Fibroblast of mammary gland (primary cell): ENCODE measurements at regions not wholly inside any gene's neighbourhood (a gene's known extent, or its start where the extent isn't known, plus 50 kb on each side); places are given as distances from the start of the nearest gene placed in this dataset.
A peak's percentile ranks its signal among the peaks of the same experiment; 100 is the strongest.

ENCODE experiments used
- DNase-seq: peaks from one replicate; pipeline ENCODE4 v3.0.0-alpha.2; 2010; ENCODE audit warnings: low read depth
- H3K4me3 ChIP-seq: 2 replicates; pipeline ENCODE4 v1.5.1; 2011; ENCODE audit warnings: low read depth, mild to moderate bottlenecking, low read length, moderate library complexity; ENCODE audit not compliant: control insufficient read depth
- TF ChIP-seq, protein P1 (sequence below): conservative IDR thresholded peaks from 2 replicates; pipeline ENCODE4 v1.5.1; 2011; ENCODE audit warnings: low read depth, low read length, inconsistent platforms; ENCODE audit not compliant: control insufficient read depth, insufficient read depth

DNA sequence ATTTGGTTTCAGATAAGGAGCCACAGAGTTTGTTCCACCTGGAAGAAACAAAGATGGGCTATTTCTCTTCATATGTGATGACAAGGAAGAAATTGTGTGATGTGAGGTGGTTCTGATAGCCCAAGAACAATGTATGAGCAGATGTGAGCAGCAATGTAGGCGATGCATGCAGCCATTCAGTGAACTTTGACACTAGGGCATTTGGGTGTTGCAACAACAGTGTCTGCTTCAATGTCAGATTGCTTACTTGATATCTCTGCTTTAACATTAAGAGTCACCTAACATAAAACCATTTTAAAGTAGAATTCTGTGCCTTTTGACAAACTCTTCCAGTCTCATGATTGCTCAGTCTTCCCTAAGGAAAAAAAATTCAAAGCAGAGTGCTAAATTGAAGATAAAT is 865.4 kb downstream of the SLITRK6 start:
- no peak overlapping the region for H3K4me3 ChIP-seq
- TF ChIP-seq, protein P1, sequence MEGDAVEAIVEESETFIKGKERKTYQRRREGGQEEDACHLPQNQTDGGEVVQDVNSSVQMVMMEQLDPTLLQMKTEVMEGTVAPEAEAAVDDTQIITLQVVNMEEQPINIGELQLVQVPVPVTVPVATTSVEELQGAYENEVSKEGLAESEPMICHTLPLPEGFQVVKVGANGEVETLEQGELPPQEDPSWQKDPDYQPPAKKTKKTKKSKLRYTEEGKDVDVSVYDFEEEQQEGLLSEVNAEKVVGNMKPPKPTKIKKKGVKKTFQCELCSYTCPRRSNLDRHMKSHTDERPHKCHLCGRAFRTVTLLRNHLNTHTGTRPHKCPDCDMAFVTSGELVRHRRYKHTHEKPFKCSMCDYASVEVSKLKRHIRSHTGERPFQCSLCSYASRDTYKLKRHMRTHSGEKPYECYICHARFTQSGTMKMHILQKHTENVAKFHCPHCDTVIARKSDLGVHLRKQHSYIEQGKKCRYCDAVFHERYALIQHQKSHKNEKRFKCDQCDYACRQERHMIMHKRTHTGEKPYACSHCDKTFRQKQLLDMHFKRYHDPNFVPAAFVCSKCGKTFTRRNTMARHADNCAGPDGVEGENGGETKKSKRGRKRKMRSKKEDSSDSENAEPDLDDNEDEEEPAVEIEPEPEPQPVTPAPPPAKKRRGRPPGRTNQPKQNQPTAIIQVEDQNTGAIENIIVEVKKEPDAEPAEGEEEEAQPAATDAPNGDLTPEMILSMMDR, result no peak
- no peak for DNase-seq

DNA sequence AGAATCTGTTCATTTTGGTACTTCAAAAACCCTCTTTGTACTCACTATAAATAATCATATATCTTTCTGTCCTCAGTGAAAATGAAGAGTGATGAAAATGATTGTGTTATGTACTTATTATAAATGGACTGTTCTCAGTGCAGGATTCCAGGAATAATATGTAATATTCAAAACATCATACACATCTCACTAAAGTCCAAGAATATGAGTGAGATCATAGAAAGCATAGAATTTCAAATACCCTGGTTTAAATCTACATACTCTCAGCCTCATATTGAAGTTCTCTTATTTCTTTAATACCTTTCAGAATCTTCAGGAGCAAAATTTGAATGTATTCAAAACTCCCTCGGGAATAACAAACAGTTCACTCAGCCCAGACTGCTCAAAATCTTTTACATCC is 868.0 kb downstream of the SLITRK6 start:
- no peak for DNase-seq
- no peak overlapping the region for H3K4me3 ChIP-seq
- TF ChIP-seq, protein P1, result no peak

DNA sequence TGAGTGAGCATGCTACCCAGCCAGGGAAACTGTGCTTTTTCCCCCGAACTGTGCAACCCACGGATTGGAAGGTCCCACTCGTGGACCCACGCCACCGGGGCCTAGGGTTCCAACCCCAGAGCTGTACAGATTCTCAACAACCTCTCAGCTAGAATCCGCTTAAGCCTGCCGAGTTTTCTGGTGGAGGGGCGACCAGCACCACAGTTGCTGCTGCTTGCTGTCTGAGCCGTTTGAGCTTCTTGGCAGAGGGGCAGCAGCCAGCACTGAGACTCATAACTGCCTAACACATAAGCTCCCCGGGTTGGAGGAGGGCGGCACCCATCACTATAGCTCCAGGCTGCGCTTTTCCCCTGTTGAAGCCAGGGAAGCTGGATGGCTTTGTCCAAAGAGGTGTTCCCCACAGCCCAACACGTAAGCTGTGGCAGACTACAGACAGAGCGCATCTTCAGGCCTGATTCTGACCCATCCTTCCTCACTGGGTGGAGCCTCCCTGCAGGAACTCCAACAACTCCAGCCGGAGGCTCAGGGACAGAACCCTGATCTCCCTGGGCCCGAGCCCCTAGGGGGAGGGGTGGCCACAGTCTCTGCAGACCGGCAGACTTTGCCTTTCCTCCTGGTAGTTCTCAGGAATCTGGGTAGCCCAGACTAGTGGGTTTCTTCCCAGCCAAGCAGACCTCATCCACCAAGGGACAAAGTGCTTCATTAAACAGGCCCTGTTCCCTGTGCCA is 871.6 kb downstream of the SLITRK6 start:
- TF ChIP-seq, protein P1, result no peak
- H3K4me3 ChIP-seq, result no peak overlapping the region
- DNase-seq, result no peak

DNA sequence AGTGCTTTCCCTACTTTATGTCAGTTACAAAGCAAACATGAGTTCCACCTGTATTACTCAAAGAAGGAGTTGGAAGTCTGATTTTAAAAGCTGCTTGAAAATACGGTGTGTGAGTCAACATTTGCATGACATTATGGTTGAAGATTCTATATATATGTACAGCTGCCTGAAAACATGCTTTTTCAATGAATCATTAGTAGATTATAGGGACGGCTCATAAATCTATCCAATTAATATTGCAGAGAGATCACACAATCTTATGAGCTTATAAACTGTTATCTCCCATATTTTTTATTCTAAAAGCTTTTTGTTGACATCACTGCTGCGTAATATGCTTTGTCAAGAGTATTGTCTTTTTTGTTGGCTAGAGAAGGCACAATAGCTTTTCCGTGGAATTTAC is 873.8 kb downstream of the SLITRK6 start:
- no peak for DNase-seq
- TF ChIP-seq, protein P1, result no peak
- no peak overlapping the region for H3K4me3 ChIP-seq

DNA sequence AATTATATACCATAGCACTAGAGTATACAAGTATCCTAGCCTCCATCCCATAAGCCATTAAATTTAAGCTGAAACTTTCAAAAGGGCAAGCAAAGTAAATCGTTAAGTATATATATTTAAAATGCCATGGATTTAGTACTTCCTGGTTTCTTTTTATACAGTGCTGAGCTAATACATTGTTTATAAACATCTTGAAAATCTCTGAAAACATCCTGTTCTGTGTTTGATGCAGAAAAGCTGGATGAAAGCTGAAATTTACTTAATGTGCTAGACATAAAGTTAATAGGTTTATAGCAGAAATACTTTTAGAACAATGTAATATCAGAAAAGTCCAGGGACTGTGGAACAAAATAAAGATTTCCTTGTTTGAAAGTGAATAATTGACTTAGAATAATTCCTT is 875.4 kb downstream of the SLITRK6 start:
- TF ChIP-seq, protein P1, result no peak
- H3K4me3 ChIP-seq, result no peak overlapping the region
- DNase-seq, result no peak

DNA sequence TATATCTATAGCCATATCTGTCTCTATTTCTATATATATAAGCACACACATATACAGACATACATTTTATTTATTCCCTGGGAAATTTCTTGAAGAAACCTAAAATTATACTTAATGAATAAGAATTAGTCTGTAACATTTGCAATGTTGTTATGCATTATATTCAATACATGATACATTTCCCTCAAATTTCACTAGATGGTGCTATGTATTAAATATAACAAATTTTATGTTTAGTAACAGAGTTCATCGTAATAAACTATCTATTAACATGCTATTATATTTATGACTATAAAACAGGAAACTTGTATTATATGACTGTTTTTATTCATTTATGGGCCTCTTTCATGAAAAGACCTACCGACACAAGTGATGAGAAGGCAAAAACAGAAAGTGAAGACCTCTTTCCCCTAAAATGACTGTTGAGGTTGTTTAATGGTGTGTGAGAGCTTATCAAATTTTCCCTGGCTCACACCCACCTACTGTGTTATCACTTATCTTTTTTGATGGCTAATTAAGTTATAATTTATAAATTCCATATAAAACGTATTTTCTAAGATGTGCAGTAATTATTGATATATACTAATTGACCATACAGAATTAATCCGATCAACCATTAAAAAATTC is 881.9 kb downstream of the SLITRK6 start:
- DNase-seq, result peak; percentile 22
- H3K4me3 ChIP-seq, result no peak overlapping the region
- TF ChIP-seq, protein P1, result peak; percentile 18
